NCI-H774 (cell line): ENCODE measurements at regions not wholly inside any gene's neighbourhood (a gene's known extent, or its start where the extent isn't known, plus 50 kb on each side); places are given as distances from the start of the nearest gene placed in this dataset.
"Not testable (repeated sequence)": the region's sequence is repeated elsewhere in the genome, so short reads cannot be mapped to it uniquely, and the experiment has no call there.

Source experiments
- DNase-seq: peaks from one replicate; lab custom pipeline; 2025; lab: John Stamatoyannopoulos, UW

DNA sequence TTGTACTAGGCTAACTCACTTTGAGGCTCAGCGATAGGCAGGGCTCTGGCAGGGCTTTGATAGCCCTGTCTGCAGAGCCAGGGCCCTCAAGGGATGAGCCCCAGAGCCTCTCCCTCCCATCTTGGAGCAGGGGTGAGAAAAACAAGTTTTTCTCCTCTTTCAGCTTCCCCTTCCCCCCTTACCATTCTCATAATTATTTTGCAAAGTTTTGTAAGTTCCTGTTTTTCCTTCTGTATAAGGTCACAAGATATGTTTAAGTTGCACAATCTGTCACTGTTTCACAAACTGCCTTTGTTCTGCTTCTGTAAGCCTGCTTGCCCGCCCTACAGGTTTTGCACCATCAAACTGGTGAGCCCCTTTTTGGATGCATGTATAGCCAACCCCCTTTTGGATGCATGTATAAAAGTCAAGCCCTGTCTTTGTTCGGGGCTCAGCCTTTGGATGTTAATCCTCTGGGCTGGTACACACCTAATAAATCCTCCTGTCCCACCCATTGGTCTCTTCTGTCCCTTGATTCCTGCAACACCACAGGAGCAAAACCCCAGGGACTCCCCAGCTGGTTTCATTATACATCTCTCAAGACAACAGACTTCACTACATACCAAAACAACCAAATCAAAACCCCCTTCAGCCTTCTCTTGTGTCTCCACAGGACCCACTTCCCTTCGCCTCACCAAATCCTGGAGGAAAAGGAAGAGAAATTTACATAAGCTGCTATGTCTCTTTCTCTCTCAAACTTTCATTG is 52.5 kb upstream of the RESF1 start:
- no peak for DNase-seq

DNA sequence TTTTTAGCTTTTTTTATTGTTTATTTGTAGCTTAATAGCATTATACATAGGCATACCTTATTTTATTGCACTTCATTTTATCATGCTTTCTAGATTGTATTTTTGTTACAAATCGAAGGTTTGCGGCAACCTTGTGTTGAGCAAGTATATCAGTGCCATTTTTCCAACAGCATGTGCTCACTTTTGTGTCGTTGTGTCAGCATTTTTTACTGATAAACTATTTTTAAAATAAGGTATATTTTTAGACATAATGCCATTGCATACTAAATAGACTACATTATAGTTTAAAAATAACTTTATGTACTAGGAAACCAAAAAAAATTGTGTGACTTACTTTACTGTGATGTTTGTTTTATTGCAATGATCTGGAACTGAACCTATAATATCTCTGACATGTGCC is 56.2 kb upstream of the RESF1 start:
- no peak for DNase-seq

DNA sequence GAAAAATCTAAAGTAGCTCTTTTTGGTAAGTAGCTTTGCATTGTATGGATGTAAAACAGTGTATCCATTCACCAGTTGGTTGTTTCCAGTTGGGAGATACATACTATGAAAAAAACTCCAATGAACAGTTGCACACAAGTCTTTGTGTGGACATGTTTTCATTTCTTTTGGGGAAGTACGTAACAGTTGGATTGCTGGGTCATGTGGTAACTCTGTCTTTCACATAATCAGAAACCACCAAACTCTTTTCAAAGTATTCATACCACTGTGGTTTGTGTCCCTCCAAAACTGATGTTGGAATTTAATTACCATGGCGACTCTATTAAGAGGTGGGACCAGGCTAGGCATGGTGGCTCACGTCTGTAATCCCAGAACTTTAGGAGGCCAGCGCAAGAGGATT is 58.9 kb upstream of the RESF1 start:
- no peak for DNase-seq

DNA sequence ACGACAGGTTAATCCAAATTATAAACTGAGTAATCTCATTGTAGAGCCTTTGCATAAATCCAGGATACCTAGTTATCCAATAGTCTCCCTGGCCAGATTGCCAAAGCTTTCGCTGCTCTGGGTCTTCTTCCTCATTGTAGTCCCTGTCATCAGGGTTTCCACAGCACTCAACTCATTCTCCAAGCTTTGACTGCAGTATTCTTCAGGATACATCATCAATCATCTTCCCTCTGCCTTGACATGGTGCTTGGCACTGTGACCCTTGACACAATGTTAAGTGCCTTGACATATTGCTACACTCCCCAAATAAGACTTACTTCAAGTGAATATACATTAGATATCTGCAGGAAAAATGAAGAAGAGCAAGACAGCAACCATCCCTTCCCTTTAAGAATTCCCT is 60.1 kb upstream of the RESF1 start:
- no peak for DNase-seq

DNA sequence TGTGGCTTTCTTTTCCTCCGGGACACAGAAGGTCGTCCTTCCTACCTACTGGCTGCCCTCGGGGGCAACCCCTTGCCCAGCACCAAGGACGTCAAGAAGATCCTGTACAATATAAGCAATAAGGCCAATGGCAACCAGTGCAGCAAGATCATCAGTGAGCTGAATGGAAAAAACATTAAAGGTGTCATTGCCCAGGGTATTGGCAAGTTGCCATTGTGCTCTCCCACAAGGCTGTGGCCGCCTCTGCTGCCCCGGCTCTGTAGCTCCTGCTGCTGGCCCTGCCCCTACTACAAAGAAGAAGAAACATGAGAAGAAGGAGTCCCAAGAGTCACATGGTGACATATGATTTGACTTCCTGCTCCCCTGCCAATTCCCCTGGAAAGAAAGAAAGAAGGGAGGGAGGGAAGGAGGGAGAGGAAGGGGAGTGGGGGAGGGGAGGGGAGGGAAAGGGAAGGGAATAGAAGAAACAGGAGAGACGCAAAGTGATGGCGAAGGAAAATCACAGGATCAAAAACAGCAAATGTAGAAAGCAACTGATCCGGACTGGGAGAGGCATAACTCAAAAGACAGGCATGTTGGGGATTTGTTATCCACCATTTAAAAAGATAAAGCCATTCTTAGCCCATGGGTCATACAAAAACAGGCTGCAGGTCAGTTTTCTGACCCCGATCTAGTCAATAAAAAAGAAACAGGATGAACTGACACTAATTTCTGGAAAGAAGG is 61.3 kb upstream of the RESF1 start:
- DNase-seq = no peak

DNA sequence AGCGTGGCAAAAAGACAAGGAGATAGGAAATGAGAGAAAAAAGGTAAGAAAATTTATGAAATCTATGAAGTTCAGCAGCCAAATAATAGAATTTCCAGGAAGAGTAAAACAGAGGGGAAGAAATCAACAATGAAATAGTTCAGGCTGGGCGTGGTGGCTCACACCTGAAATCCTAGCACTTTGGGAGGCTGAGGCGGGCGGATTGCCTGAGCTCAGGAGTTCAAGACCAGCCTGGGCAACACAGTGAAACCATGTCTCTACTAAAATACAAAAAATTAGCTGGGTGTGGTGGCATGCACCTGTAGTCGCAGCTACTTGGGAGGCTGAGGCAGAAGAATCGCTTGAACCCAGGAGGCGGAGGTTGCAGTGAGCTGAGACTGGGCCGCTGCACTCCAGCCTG is 62.1 kb upstream of the RESF1 start:
- DNase-seq = not testable (repeated sequence)

DNA sequence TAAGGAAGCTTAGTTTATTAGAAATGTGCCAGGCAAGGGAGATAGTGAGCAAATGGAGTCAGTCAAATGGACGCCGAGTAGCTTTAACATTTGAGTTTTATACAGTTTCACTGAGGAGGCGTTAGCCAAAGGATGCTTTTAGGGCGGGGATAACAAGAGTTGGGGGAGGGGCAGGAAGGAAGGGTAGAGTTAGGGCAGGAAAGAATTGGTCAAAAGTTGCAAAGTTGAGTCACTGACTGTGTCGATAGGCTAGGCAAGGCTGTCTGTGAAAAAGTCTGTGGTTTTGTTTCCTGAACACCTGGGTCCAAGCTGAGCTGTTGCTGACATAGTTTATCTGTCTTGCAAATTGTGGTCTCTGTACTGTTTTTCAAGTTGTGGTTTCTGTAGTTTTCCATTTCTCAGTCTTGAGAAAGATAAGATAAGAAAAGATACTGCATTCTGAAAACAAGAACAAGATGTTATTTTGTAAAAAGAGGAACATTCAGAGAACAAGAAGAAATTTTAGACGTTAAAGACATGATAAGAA is 62.6 kb upstream of the RESF1 start:
- no peak for DNase-seq

DNA sequence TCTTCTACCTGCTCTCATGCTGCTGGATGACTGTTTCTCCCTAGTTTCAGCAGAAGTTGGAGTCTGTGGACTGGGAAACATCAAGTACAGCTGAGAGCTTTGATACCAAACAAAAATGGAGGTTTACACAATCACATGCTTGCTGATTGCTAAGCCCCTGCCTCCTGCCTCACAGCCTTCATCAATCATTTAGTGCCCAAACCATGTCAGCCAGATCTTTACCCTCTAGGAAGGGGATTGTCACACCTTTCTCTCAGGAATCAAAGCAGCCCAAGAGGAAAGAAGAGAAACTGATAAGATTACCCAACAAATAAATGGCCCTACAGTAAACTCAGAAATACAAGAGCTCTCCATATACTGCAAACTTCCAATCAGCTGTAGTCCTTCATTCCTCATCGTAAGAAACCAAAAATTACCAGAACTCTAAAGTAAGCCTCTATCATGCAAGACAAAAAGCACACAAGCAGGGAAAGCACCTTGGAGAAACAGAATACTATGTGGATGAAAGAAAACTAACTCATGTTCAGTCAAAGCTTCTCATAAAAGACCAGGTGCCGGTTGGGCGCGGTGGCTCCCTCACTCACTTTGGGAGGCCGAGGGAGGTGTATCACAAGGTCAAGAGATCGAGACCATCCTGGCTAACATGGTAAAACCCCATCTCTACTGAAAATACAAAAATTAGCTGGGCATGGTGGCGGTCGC is 63.6 kb upstream of the RESF1 start:
- DNase-seq = no peak

DNA sequence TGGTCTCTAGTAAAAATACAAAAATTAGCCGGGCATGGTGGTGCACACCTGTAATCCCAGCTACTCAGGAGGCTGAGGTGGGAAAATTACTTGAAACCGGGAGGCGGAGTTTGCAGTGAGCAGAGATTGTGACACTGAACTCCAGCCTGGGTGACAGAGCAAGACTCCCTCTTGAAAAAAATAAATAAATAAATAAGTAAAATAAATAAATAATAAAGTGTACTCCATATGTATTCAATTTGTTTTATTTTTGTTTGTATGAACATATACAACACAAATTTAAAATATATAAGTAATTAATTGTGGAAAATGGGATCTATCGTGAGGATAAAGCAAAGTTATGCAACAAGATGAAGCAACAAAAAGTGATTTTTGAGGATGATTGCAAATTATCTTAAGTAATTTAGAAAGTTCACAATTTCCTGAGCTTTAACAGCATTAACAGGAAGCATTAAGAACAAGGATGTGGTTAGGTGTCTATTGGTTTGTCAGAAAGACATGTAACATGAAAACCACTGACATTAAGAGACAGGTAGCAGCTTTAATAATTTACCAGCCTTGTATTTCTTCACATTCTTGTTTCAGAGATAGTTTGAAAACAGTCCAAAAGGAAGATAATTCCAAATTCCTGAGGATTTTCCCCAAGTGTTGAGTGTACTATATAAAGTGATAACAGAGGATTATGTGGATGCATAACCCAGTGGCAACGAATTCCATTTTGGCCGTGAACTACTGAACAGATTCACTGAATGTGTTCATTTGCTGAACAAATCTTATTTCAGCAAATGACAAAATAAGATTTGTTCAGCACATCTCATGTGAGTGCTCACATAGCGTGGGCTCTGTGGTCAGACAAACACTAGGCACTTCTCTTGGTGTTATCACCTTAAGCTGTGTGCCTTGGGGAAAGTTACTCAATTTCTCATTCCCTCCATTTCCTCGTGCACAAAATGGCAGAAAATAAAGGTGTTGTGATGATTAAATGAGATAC is 68.6 kb upstream of the RESF1 start:
- no peak for DNase-seq

DNA sequence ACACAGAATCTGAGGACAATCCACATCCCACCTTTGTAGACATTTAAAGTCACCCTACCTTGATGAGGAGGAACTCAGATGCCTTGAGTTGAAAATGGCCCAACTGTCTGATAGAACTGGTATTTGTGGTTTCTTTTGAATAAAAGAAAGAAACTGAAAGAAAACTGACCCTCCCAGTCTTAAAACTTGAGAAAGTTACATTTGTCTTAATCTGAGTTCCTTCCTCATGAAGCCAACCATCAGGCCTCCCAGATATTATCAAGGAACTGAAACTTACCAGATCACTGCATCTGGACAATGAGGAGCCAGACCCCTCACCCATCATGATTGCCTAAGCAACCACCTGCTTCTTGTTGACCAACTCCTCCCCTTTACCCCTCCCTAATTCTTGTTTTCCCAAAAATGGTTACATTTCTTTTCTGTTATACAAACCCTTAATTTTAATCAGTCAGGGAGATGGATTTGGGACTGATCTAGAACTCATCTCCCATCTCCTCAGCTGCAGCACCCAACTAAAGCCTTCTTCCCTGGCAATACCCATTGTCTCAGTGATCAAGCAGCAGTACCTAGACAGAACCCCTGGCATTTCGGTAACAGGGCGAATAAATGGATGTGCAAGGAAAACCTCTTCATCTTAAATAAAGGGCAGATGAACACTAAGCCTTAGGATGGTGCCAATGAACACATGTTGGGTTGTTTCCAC is 72.0 kb upstream of the RESF1 start:
- no peak for DNase-seq

DNA sequence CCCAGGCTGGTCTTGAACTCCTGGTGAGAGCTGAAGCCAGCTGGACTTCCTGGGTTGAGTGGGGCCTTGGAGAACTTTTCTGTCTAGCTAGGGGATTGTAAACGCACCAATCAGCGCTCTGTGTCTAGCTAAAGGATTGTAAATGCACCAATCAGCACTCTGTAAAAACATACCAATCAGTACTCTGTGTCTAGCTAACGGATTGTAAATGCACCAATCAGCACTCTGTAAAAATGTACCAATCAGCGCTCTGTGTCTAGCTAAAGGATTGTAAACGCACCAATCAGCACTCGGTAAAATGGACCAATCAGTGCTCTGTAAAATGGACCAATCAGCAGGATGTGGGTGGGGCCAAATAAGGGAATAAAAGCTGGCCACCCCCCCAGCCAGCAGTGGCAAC is 76.5 kb upstream of the RESF1 start:
- not testable (repeated sequence) for DNase-seq

DNA sequence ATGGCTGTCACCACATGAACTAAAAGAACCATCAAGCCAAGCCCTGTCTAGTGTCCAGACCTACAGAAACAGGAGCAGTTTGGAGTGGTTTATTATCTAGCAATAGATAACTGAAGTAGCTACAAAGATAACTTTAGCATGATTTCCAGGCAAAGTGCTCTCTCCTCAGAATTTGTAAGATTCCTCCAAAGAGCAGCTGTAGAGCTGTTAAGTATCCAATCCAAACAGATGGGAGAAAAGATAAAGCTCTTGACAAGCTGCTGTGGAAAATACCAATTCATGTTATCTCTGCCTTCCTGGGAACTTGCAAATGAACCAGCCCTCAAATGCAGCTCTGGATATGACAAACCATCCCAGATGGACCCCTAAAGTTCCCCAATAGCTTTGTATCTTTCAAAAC is 78.9 kb upstream of the RESF1 start:
- no peak for DNase-seq

DNA sequence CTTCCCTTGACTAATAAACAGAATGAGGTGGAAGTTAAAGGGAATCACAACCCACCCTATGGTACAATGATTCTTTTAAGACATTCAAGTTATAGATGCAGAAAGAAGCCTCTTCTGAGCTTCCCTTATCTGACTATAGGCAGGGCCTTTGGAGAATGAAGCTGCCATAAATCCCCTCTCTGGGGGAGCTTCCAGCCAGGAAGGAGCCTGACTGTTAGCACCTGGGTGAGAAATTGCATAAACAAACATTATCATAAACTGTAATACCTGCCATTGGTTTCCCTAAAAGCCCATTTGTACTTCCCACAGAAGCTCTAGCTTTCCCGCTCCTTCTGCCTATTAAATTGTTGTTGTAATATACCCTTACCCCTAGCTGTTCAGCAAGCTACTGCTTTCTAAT is 81.3 kb upstream of the RESF1 start:
- no peak for DNase-seq

DNA sequence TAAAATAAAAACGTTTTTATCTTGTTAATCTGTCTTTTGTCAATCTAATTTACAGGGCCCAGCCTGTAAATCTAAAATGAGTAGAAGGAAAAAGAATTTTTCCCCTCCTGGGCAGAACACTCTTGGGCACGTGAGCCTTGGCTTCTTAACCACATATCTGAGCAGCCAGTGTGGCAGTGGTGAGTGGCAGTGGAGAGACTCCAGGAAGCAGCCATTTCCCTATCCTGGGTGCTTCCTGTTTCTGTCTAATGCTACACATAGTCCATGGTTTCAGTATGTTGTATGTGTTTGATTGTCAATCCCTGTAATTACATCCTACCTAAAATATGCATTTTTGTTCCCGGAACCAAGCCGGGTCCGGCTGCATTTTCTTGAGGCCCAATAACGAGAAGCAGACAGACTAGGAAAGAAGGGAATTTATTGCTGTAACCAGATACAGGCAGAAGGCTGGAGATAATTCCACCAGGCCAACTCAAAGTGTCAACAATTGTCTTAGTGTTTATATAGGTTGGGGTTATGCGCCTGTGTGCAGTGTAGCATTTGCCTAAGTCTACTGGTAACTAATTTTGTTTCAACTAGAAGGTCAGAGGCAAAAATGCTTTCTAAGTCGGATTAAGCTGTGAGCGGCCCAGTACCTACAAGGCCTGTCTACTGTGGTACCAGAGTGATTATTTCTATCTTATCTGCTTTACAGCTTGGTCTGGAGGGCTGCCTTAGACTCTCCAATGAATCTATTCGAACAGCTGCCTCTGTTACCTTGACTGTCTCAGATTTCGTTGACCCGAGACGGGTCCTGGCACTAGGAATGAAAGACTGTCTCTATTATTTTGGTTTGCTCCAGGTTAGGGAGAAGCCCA is 82.4 kb upstream of the RESF1 start:
- DNase-seq = no peak

DNA sequence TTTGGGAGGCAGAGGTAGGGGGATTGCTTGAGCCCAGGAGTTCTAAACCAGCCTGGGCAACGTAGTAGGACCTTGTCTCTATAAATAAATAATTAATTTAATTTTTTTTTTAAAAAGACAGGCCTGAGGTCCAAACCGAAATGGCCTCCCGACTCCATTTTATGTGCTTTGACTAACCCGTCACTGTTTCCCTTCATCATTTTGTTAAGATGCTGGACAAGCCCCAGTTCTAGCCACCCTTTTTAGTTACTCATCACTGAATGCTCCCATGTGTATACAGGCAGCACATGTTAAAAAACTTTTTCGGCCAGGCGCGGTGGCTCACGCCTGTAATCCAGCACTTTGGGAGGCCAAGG is 83.6 kb upstream of the RESF1 start:
- DNase-seq = no peak

DNA sequence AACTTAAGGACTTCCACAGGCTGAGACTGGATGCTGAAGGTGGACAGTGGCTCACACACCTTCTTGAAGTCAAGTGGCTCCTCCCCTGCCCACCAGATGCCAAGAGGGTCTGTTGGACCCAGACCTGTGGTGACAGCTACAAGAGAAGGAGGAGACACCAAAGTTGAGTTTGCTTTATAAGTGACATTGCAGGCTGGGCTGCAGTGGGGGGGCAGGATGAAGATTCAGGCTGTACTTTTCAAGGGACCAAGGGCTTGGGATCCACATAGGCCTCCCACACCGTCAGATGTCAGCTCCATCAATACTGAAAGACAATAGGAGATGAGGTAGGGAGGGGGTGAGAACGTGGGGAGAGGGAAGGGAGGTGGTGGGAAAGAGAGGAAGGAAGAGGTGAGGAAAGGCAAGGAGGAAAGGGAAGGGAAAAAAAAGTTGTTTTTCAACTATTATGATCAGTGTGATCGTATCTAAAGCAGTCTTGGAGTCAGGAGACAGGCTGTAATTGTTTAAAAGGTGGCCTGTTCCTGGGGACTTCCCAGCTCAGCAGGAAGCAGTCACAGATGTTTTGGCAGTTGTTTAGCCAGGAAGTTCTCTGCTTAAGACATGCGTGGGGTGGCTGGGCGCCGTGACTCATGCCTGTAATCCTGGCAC is 84.1 kb upstream of the RESF1 start:
- no peak for DNase-seq

DNA sequence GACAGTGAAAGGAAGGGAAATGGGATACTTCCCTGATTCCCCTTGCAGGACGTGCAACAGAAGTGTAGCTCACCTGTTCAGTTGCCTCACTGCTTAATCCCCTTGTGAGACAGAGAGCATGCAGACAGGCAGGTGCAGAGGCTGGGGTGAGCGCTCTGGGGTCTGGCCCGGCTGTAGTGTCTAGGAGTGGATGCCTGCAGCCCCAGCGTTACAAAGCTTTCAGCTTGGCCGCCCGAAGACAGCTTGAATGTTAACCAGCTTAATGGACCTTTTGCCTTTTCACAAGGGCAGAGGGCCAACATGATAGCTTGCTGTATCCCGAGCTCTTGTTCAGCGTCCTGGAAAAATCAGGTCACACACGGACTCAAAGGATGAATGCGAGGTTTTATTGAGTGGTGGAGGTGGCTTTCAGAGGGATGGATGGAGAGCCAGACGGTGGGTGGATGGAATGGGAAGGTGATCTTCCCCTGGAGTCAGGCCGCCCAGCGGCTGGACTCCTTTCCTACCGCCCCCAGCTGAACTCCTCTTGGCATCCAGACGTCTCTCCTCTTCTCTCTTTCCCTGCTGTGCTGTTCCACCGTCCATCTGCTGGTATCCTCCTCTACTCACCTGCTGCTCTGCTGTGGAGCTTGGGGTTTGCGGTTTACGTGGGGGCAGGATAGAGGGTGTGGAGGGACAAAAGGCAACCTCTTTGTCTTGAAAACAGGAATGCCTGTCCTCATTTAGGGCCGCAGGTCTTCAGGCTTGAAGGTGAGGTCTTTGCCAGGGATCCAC is 86.2 kb upstream of the RESF1 start:
- DNase-seq = no peak

DNA sequence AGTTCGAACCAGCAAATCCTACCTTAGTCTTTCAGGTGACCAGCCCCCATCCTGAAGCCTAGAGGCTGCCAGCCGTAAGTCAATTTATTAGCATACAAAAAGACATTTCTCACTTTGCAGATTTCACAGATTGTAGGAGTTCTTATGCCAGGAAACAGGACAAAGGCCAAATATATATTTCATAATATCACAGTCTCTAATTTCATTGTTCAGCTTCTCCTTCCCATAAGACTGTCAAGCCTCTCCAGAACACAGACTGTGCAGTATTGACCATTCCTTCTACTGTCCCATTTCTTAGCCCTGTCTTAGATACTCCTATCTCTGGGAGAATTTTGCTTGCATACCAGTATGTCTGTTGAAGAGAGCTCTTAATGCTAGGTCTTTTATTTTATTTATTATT is 89.2 kb upstream of the RESF1 start:
- no peak for DNase-seq

DNA sequence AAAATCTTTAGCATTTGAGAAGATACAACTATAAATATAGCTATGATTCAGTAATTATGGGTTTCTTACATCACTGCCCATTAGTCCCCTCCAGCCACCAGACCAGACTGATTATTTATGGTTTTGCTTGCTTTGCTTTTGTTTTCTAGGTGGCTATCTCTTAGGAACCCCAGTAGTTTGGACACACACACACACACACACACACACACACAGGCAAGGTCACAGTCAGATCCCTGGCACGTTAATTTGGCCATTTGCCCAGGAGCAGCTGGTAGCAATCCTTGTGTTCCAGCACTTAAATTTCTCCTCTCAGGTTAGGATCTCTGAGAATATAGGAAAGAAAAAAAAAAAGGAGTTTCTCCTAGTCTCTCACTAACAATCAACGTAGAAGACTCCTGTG is 90.2 kb upstream of the RESF1 start:
- peak; percentile 75 for DNase-seq
